Pulmonary artery endothelial cell (primary cell): ENCODE measurements at regions not wholly inside any gene's neighbourhood (a gene's known extent, or its start where the extent isn't known, plus 50 kb on each side); places are given as distances from the start of the nearest gene placed in this dataset.

Experiments
- DNase-seq: peaks from one replicate; pipeline ENCODE4 v3.0.0-alpha.2; 2011; ENCODE audit warnings: low read depth, low spot score

DNA sequence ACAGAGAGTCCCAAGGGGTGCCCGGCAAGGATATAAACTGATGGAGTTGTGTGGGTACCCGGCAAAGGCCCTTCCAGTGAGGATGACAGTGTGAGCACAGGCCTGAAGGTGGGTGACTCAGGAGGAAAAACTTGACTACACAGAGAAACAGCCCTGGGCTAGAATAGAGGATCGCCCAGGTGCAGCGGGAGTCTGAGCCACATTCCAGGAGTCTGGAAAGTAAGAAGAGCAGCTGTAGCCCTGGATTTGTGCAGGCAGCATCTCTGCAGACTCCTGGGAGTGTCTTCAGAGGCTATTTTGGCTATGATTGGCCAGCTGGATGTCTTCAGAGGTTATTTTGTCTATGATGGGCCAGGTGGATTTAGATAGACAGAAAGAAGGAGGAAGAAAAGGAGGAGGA lies 367.6 kb upstream of the MKI67 start:
- no peak for DNase-seq

- DNase-seq: no peak
Observed at GRCh38 chr10:128494665-128495064, 368.4 kb upstream of the MKI67 start.

DNA sequence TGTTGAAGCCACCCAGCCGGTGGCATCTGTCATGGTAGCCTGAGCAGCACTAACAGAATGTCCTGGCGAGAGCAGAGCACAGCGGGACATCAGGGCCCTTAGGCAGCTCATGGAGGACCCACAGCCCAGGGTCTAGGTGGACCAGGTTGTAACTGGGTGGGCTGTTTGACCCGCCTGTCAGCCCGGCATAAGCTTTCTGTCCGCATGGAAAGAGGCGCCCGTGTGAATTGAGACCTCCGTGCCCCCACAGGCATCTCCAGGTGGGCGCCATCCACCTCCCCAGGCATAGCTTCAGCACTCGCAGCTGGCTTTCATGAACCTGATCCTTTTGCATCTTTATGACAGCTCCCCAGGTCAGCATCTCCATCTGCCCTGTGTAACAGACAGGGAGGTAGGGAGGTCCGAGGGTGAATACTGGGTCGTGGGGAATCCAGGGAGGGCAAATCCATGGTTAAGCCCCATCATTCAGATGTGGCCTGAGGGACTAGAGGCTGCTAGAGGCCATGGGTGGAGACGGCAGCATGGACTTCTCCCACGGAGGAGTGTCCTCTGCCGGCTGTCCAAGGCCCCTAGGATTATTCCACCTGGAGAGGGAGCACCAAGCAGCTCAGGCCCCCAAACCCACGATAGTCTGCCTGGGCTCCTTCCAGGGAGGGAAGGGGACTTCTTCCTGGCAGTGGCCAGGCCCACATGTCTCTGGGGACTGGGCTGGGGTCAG lies 371.6 kb upstream of the MKI67 start:
- DNase-seq: no peak

DNA sequence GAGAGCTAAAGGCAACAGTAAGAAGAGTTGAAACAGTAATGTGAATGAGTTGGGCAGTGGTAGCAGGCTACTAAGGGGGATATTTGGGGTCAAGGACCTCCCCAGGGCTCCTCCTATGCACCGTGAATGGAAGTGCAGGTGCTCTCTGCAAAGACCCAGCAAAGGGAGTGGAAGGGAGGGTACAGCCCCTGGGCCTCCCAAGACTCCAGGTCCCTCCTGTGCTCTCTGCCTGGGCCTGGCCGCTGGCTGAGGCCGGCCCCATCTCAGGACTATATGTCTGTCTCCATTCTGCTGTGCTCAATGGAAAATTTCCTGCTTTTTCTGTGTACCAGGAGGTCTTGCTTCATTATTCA lies 372.1 kb upstream of the MKI67 start:
- no peak for DNase-seq

- no peak for DNase-seq
Observed at GRCh38 chr10:128498746-128499145, 372.5 kb upstream of the MKI67 start.

- DNase-seq: no peak
Observed at GRCh38 chr10:128499486-128499885, 373.3 kb upstream of the MKI67 start.

DNA sequence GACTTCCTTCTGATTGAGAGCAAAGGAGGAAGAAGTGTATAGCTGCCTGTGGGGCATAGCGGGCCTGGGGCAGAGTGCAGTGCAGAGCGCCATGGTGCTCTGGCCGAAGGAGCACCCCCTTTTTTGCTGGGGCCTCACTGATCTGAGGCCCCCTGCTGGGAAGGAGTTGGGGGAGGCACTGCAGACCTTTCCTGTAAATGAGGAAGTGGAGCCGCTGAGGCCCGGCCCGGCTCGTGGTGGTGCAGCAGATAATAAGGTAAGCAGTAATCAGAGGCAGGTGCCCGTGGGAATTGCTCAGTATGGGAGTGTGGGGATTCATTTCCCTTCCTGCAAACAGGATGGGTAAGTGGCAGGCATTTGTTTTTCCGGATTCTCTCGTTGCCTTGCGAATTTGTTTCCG lies 373.7 kb upstream of the MKI67 start:
- no peak for DNase-seq

- DNase-seq: no peak
Observed at GRCh38 chr10:128500642-128501041, 374.4 kb upstream of the MKI67 start.

- DNase-seq: no peak
Observed at GRCh38 chr10:128505346-128505745, 379.1 kb upstream of the MKI67 start.

DNA sequence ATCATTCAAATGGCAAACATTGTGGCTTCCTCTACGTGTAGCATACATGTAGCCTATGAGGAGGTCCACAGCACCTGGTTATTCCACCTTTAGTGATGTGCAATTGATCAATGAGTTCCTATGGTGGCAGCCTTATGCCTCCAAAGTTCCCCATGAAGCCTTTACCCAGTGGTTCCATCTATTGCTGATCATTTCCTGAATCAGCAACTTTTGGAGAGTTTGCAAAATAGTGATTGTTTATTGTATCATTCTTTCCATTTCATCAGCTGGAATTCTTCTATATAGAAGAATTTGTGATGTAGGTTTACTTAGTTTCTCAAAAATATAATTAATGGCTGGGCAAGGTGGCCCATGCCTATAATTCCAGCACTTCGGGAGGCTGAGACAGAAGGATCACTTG lies 380.2 kb upstream of the MKI67 start:
- DNase-seq: no peak

DNA sequence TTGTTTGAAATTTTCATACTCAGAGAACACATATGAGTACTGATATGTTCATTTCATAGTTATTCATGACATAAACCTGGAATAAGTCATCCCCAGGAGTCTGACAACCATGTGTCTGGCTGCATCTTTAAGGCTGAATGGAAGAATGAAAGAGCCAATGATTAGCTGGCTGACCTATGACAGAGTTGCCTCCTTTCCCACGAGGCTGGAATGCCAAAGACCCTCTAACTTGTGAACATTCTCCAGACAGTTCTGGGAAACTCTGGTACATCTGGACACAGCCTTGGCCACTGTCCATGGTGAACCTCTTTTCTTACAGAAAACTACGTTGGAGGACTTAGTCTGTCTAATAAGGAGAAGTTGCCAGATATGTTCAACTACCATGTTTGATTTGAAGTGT lies 380.8 kb upstream of the MKI67 start:
- DNase-seq: no peak

DNA sequence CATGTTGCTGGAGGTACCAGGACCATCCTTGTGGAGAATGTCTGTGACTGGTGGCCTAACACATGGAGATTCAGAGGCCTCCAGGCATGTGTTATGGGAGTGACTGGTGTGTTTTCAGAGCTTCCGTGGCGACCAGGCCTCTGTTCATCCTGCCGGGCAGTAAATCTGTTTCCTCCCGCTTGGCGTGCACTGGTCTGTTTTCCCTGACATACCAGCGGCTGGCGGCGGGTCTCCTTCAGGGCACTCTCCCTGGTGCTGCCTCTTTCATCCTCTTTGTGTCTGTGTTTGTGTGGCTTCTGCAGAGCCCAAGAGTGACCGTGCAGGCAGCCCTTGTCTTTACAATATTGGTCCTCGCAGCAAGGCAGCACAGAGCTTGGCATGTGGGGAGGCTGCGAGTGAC lies 385.1 kb upstream of the MKI67 start:
- no peak for DNase-seq

DNA sequence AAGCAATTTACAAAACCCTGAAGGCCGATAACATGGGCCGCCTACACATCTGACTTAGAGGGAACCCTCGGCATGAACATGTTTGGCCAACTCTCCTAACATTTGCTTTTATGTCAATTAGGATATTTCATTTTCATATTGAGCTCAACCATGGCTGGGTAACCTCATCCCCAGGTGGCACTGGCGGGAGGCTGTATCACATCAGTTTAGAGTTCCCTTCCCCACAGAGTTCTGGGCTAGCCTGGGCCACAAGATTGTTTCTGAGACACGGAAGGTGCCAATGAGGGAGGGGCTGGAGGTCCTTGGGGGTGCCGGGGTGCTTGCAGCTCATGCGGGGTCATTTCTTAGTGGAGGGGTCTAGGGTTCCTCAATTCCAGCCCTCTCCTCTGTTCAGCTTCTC lies 386.5 kb upstream of the MKI67 start:
- DNase-seq: no peak

DNA sequence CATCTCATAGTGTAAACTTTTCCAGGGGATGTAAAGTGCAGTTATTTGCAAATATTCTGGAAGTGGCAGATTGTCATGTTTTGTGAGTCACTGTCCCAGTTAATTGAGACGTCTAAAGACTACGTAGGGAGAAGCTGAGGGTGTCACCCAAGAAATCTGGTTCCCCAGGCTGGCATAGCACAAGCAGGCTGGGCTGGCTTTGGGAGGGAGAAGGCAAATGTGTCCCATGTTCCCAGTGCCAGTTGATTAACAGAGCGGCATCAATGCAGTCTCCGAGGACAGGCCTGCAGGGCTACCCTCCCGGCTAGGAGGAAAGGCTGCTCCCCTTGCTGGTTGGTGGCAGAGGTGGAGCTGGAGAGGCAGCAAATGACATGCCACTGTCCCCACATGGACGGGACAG lies 388.3 kb upstream of the MKI67 start:
- no peak for DNase-seq

GRCh38 chr10:128516180-128516579 lies 390.0 kb upstream of the MKI67 start:
- no peak for DNase-seq

GRCh38 chr10:128517167-128517566 lies 390.9 kb upstream of the MKI67 start:
- DNase-seq: no peak

DNA sequence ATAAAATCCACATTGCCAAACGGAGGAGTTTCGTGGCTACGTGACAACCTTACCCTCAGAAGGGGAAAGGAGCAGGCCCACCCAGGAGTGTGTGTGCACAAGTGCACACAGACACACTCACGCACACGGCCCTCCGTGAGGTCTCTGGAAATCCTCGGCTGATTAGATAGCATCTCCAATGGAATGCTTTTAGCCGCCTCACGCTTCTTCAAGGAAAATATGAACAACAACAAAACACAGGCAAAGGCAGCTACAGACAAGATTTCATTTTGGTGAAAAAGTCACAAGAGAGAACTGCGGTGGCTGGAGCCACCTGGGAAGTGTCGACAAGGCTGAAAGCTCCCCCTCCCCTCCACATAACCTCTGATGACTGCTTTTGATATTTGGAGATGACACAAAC lies 391.8 kb upstream of the MKI67 start:
- DNase-seq: no peak

DNA sequence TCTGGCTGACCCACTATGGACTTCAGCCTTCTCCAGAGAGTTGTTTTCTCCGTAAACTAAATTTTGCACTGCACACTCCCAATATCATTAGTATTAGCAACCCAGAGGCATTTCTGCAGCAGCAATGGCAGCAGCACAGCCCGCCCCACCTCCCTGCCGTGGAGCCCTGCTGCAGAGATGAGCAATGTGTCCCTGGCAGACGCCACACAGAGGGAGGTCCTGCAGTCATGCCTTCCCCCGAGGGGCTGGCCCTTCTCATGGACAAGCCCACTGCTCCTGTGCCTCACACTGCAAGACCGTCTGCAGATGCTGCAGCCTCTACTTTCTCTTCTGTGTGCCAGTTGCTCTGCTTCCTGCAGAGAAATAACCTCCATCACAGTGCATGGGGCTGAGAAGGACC lies 393.4 kb upstream of the MKI67 start:
- DNase-seq: no peak

GRCh38 chr10:128520211-128520815 lies 394.1 kb upstream of the MKI67 start:
- DNase-seq: no peak

DNA sequence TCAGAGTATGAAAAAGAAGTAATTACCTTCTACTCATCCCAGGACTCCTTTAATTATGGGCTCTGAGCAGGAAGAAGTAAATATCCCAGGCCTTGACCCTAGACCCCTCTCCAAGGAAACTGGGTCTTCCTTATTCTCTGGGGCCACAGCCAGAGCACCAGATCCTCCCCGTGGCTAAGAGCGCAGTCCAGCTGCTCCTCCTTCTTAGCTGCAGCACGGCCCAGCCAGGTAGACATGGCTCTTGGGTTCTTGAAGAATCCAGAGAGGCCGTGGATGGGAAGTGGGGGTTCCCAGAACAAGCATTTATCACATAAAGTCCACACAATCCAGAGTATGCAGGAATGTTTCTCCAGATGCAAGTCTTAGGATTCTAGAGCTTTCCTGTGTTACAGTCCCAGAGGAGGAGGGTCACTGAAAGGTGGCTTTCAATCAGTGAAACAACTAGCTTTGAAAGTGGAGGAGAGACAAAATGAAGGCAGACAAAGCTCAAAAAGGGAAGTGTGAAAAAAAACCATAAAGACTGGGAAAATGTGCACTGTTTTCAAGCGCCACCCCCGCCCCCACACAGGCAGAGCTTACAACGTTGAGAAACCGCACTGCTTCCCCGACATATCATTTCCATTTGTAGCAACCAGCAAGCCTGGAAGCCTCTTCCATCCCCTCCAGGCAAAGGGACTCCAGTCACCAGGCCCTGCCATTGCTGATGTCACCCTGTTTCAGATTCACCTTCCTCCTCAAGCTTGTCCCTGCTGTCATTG lies 396.5 kb upstream of the MKI67 start:
- no peak for DNase-seq

- no peak for DNase-seq
Observed at GRCh38 chr10:128525444-128525843, 399.2 kb upstream of the MKI67 start.

- no peak for DNase-seq
Observed at GRCh38 chr10:128525936-128526335, 399.7 kb upstream of the MKI67 start.

DNA sequence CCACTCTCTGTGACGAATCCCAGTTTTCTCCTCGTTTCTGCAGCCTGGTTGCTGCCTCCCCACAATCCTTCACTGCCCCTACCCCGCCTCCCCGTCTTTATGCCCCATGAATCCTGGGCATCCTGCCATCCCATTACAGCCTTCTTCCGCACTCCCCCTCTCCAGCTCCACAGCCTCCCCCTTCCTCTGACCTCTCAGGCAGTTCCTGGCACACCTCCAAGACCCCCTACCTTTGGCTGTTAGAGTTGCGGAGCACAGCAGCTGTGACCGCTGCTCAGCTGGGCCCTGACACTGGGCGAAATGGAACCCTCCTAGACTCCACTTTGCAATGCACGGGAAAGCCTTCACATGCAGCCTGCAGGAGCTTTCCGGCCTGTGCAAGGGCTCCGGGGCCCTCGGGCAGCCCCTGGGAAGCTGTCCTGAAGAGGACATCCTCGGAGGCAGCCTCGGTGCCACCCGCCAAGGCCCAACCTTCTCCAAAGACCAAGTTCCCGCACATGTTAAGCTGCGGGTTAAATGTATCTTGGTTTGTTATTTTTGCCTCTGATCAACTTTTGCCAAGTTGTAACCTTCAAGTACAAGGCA lies 400.7 kb upstream of the MKI67 start:
- DNase-seq: no peak
